ENCODE measurements at regions not wholly inside any gene's neighbourhood (a gene's known extent, or its start where the extent isn't known, plus 50 kb on each side); places are given as distances from the start of the nearest gene placed in this dataset.
A peak's percentile ranks its signal among the peaks of the same experiment; 100 is the strongest.
"Not testable (repeated sequence)": the region's sequence is repeated elsewhere in the genome, so short reads cannot be mapped to it uniquely, and the experiment has no call there.

GRCh38 chr14:105995011-105995710, 468.8 kb downstream of the TMEM121 start:
- H3K9me3 Mint-ChIP-seq: not testable (repeated sequence)
- H3K4me1 Mint-ChIP-seq (ENCODE audit: low read depth): peaks cover 34% of the 10 kb centered on the region

GRCh38 chr14:105998597-105998996, 472.2 kb downstream of the TMEM121 start:
- not testable (repeated sequence) for H3K9me3 Mint-ChIP-seq; H3K4me3 Mint-ChIP-seq (ENCODE audit: low read depth); DNase-seq (ENCODE audit: low spot score); H3K27me3 Mint-ChIP-seq (ENCODE audit: low read depth); H3K36me3 Mint-ChIP-seq (ENCODE audit: low read depth)
- H3K27ac Mint-ChIP-seq: peak overlapping the region; percentile 59
- peaks cover 41% of the 10 kb centered on the region for H3K4me1 Mint-ChIP-seq (ENCODE audit: low read depth)
- intact Hi-C loops (cut with micrococcal nuclease): loop anchor here (10.0 kb wide), 1 partner anchor 46 kb away; no protein-coding TSS in a partner anchor

More at GRCh38 chr14:105995011-105995710, 468.8 kb downstream of the TMEM121 start:
- not testable (repeated sequence) for H3K36me3 Mint-ChIP-seq (ENCODE audit: low read depth); H3K4me3 Mint-ChIP-seq (ENCODE audit: low read depth); H3K27me3 Mint-ChIP-seq (ENCODE audit: low read depth); DNase-seq (ENCODE audit: low spot score)
- H3K27ac Mint-ChIP-seq: peak overlapping the region; percentile 22
- intact Hi-C loops (cut with micrococcal nuclease): loop anchor here (10.0 kb wide), 1 partner anchor 50 kb away; no protein-coding TSS in a partner anchor

GRCh38 chr14:105999361-106000028, 473.1 kb downstream of the TMEM121 start:
- H3K27ac Mint-ChIP-seq: peak overlapping the region; percentile 38
- H3K4me3 Mint-ChIP-seq (ENCODE audit: low read depth): peak overlapping the region; percentile 10
- no peaks in the 10 kb centered on the region for H3K36me3 Mint-ChIP-seq (ENCODE audit: low read depth)
- H3K4me1 Mint-ChIP-seq (ENCODE audit: low read depth): peaks cover 37% of the 10 kb centered on the region
- DNase-seq (ENCODE audit: low spot score): peak; percentile 83
- no peaks in the 10 kb centered on the region for H3K9me3 Mint-ChIP-seq
- no peaks in the 10 kb centered on the region for H3K27me3 Mint-ChIP-seq (ENCODE audit: low read depth)
- intact Hi-C loops (cut with micrococcal nuclease): loop anchor here (1.0 to 10.0 kb wide), 2 partner anchors 24 to 45 kb away; no protein-coding TSS in a partner anchor

GRCh38 chr14:106000029-106000511, 473.7 kb downstream of the TMEM121 start:
- H3K4me1 Mint-ChIP-seq (ENCODE audit: low read depth): peaks cover 37% of the 10 kb centered on the region
- H3K27me3 Mint-ChIP-seq (ENCODE audit: low read depth); H3K9me3 Mint-ChIP-seq; intact Hi-C loops (cut with micrococcal nuclease); H3K36me3 Mint-ChIP-seq (ENCODE audit: low read depth); H3K4me3 Mint-ChIP-seq (ENCODE audit: low read depth): not testable (repeated sequence)
- peak overlapping the region; percentile 38 for H3K27ac Mint-ChIP-seq
- DNase-seq (ENCODE audit: low spot score): peak; percentile 41

GRCh38 chr14:106001277-106001676, 474.9 kb downstream of the TMEM121 start:
- H3K27ac Mint-ChIP-seq: peak overlapping the region; percentile 38
- DNase-seq (ENCODE audit: low spot score); H3K4me3 Mint-ChIP-seq (ENCODE audit: low read depth); H3K9me3 Mint-ChIP-seq; H3K36me3 Mint-ChIP-seq (ENCODE audit: low read depth); intact Hi-C loops (cut with micrococcal nuclease); H3K27me3 Mint-ChIP-seq (ENCODE audit: low read depth): not testable (repeated sequence)
- peaks cover 44% of the 10 kb centered on the region for H3K4me1 Mint-ChIP-seq (ENCODE audit: low read depth)

- intact Hi-C loops (cut with micrococcal nuclease): no loop called here
- DNase-seq (ENCODE audit: low spot score): no peak
- no peak overlapping the region for H3K27ac Mint-ChIP-seq
- H3K9me3 Mint-ChIP-seq: no peaks in the 10 kb centered on the region
- no peaks in the 10 kb centered on the region for H3K27me3 Mint-ChIP-seq (ENCODE audit: low read depth)
- peaks cover 45% of the 10 kb centered on the region for H3K4me1 Mint-ChIP-seq (ENCODE audit: low read depth)
- no peaks in the 10 kb centered on the region for H3K36me3 Mint-ChIP-seq (ENCODE audit: low read depth)
- H3K4me3 Mint-ChIP-seq (ENCODE audit: low read depth): no peak overlapping the region
Measured at GRCh38 chr14:106003351-106003750, 477.0 kb downstream of the TMEM121 start.

- not testable (repeated sequence) for H3K27me3 Mint-ChIP-seq (ENCODE audit: low read depth); H3K9me3 Mint-ChIP-seq; H3K36me3 Mint-ChIP-seq (ENCODE audit: low read depth)
- H3K27ac Mint-ChIP-seq: peak overlapping the region; percentile 93
- H3K4me3 Mint-ChIP-seq (ENCODE audit: low read depth): peak overlapping the region; percentile 64
- peaks cover 40% of the 10 kb centered on the region for H3K4me1 Mint-ChIP-seq (ENCODE audit: low read depth)
- peak; percentile 64 for DNase-seq (ENCODE audit: low spot score)
- intact Hi-C loops (cut with micrococcal nuclease): loop anchor here (1.0 to 5.0 kb wide), 2 partner anchors 8 to 58 kb away; no protein-coding TSS in a partner anchor
Measured at GRCh38 chr14:106004937-106005795, 478.8 kb downstream of the TMEM121 start.

- Mint-ChIP-seq H3K27ac (peak overlapping the region; percentile 52), H3K4me3 (ENCODE audit: low read depth) (peak overlapping the region; percentile 56), H3K4me1 (ENCODE audit: low read depth) (peaks cover 44% of the 10 kb centered on the region)
- intact Hi-C loops (cut with micrococcal nuclease): loop anchor here (2.0 to 5.0 kb wide), 2 partner anchors 31 to 59 kb away; no protein-coding TSS in a partner anchor
- H3K27me3 Mint-ChIP-seq (ENCODE audit: low read depth); H3K36me3 Mint-ChIP-seq (ENCODE audit: low read depth); H3K9me3 Mint-ChIP-seq: not testable (repeated sequence)
- peak; percentile 47 for DNase-seq (ENCODE audit: low spot score)
Measured at GRCh38 chr14:106006043-106006442, 479.7 kb downstream of the TMEM121 start.

GRCh38 chr14:106006716-106007115, 480.3 kb downstream of the TMEM121 start:
- H3K9me3 Mint-ChIP-seq; H3K36me3 Mint-ChIP-seq (ENCODE audit: low read depth); H3K27me3 Mint-ChIP-seq (ENCODE audit: low read depth); DNase-seq (ENCODE audit: low spot score): not testable (repeated sequence)
- intact Hi-C loops (cut with micrococcal nuclease): loop anchor here (2.0 to 5.0 kb wide), 2 partner anchors 32 to 59 kb away; no protein-coding TSS in a partner anchor
- H3K4me3 Mint-ChIP-seq (ENCODE audit: low read depth): peak overlapping the region; percentile 39
- H3K27ac Mint-ChIP-seq: peak overlapping the region; percentile 28
- H3K4me1 Mint-ChIP-seq (ENCODE audit: low read depth): peaks cover 48% of the 10 kb centered on the region

- Mint-ChIP-seq H3K27ac (no peak overlapping the region), H3K36me3 (ENCODE audit: low read depth) (no peaks in the 10 kb centered on the region), H3K4me3 (ENCODE audit: low read depth) (no peak overlapping the region), H3K9me3 (no peaks in the 10 kb centered on the region), H3K27me3 (ENCODE audit: low read depth) (peaks cover 2% of the 10 kb centered on the region), H3K4me1 (ENCODE audit: low read depth) (peaks cover 57% of the 10 kb centered on the region)
- intact Hi-C loops (cut with micrococcal nuclease): loop anchor here (10.0 kb wide), 1 partner anchor 164 kb away; no protein-coding TSS in a partner anchor
- no peak for DNase-seq (ENCODE audit: low spot score)
Measured at GRCh38 chr14:106010783-106011182, 484.4 kb downstream of the TMEM121 start.

- H3K9me3 Mint-ChIP-seq; H3K36me3 Mint-ChIP-seq (ENCODE audit: low read depth); H3K27me3 Mint-ChIP-seq (ENCODE audit: low read depth): not testable (repeated sequence)
- Mint-ChIP-seq H3K4me3 (ENCODE audit: low read depth) (peak overlapping the region; percentile 51), H3K4me1 (ENCODE audit: low read depth) (peaks cover 52% of the 10 kb centered on the region), H3K27ac (peak overlapping the region; percentile 53)
- peak; percentile 79 for DNase-seq (ENCODE audit: low spot score)
- intact Hi-C loops (cut with micrococcal nuclease): loop anchor here (2.0 to 10.0 kb wide), 2 partner anchors 33 to 163 kb away; no protein-coding TSS in a partner anchor
Measured at GRCh38 chr14:106011631-106012360, 485.4 kb downstream of the TMEM121 start.

- H3K4me3 Mint-ChIP-seq (ENCODE audit: low read depth): peak overlapping the region; percentile 51
- intact Hi-C loops (cut with micrococcal nuclease): loop anchor here (2.0 to 10.0 kb wide), 2 partner anchors 32 to 162 kb away; no protein-coding TSS in a partner anchor
- peak overlapping the region; percentile 53 for H3K27ac Mint-ChIP-seq
- H3K27me3 Mint-ChIP-seq (ENCODE audit: low read depth); H3K36me3 Mint-ChIP-seq (ENCODE audit: low read depth); DNase-seq (ENCODE audit: low spot score); H3K9me3 Mint-ChIP-seq: not testable (repeated sequence)
- peaks cover 52% of the 10 kb centered on the region for H3K4me1 Mint-ChIP-seq (ENCODE audit: low read depth)
Measured at GRCh38 chr14:106012361-106012725, 486.0 kb downstream of the TMEM121 start.

All from activated T-helper 2 cell treated with anti-CD3 and anti-CD28 coated beads, Interferon-gamma antibody, Interleukin-2, Interleukin-4, amounts not matched to agents 10 μg/mL and 5 μg/mL and 100 μg/mL, durations not matched to agents 14 hours and 24 hours and 36 hours (primary cell).